ENCODE measurements at regions not wholly inside any gene's neighbourhood (a gene's known extent, or its start where the extent isn't known, plus 50 kb on each side); places are given as distances from the start of the nearest gene placed in this dataset.

- FAIRE-seq: no peak
Observed at GRCh38 chr10:100612601-100613595, 77.2 kb downstream of the HIF1AN start.

GRCh38 chr10:100613846-100614245, 78.1 kb downstream of the HIF1AN start:
- no peak for DNase-seq (ENCODE audit: low spot score)
- no peak for FAIRE-seq

More at GRCh38 chr10:100612601-100613595, 77.2 kb downstream of the HIF1AN start:
- DNase-seq (ENCODE audit: low spot score): no peak

GRCh38 chr10:100614429-100615095, 78.8 kb downstream of the HIF1AN start:
- FAIRE-seq (no peak), DNase-seq (ENCODE audit: low spot score) (no peak)

GRCh38 chr10:100615241-100615640, 79.5 kb downstream of the HIF1AN start:
- no peak for FAIRE-seq
- no peak for DNase-seq (ENCODE audit: low spot score)

GRCh38 chr10:100615908-100616307, 80.2 kb downstream of the HIF1AN start:
- no peak for DNase-seq (ENCODE audit: low spot score)
- FAIRE-seq: no peak

GRCh38 chr10:100618091-100618615, 82.4 kb downstream of the HIF1AN start:
- DNase-seq (ENCODE audit: low spot score) (no peak), FAIRE-seq (no peak)

- FAIRE-seq (no peak), DNase-seq (ENCODE audit: low spot score) (no peak)
Observed at GRCh38 chr10:100618632-100619255, 83.0 kb downstream of the HIF1AN start.

GRCh38 chr10:100620087-100620835, 84.5 kb downstream of the HIF1AN start:
- FAIRE-seq (no peak), DNase-seq (ENCODE audit: low spot score) (no peak)

- FAIRE-seq (no peak), DNase-seq (ENCODE audit: low spot score) (no peak)
Observed at GRCh38 chr10:100621360-100622205, 85.8 kb downstream of the HIF1AN start.

GRCh38 chr10:100622946-100623345, 87.2 kb downstream of the HIF1AN start:
- FAIRE-seq (no peak), DNase-seq (ENCODE audit: low spot score) (no peak)

GRCh38 chr10:100623521-100624230, 87.9 kb downstream of the HIF1AN start:
- FAIRE-seq: no peak
- no peak for DNase-seq (ENCODE audit: low spot score)

GRCh38 chr10:100624298-100624697, 88.6 kb downstream of the HIF1AN start:
- FAIRE-seq (no peak), DNase-seq (ENCODE audit: low spot score) (no peak)

GRCh38 chr10:100625816-100626215, 90.1 kb downstream of the HIF1AN start:
- DNase-seq (ENCODE audit: low spot score) (no peak), FAIRE-seq (no peak)

- FAIRE-seq (no peak), DNase-seq (ENCODE audit: low spot score) (no peak)
Observed at GRCh38 chr10:100628061-100628460, 92.3 kb downstream of the HIF1AN start.

- DNase-seq (ENCODE audit: low spot score) (no peak), FAIRE-seq (no peak)
Observed at GRCh38 chr10:100631192-100631591, 95.4 kb downstream of the HIF1AN start.

GRCh38 chr10:100632027-100632426, 96.3 kb downstream of the HIF1AN start:
- DNase-seq (ENCODE audit: low spot score) (no peak), FAIRE-seq (no peak)

GRCh38 chr10:100634034-100634433, 98.3 kb downstream of the HIF1AN start:
- no peak for DNase-seq (ENCODE audit: low spot score)
- no peak for FAIRE-seq

GRCh38 chr10:100636848-100637553, 101.3 kb downstream of the HIF1AN start:
- DNase-seq (ENCODE audit: low spot score): no peak
- peak; percentile 5 for FAIRE-seq

GRCh38 chr10:100637785-100638184, 102.0 kb downstream of the HIF1AN start:
- FAIRE-seq (no peak), DNase-seq (ENCODE audit: low spot score) (peak; percentile 29)

All from urothelium cell line (cell line).